ENCODE measurements at regions not wholly inside any gene's neighbourhood (a gene's known extent, or its start where the extent isn't known, plus 50 kb on each side); places are given as distances from the start of the nearest gene placed in this dataset.

- 63 to 73% methylated on average over 1 of the region's 1 CpG for WGBS, 2 donors
Measured at GRCh38 chrX:98398542-98398941, 1514.8 kb downstream of the RPA4 start.

GRCh38 chrX:98405376-98405775, 1521.7 kb downstream of the RPA4 start:
- Histone ChIP-seq H3K4me3 (no peak overlapping the region), H3K27ac (no peak overlapping the region), H3K9me3 (no peaks in the 10 kb centered on the region), H3K27me3 (no peaks in the 10 kb centered on the region), H3K36me3 (no peaks in the 10 kb centered on the region), H3K4me1 (no peaks in the 10 kb centered on the region)
- TF ChIP-seq POLR2A (IDR thresholded peaks at IDR 0.05) (no peak), EP300 (IDR thresholded peaks at IDR 0.05) (no peak), CTCF (IDR thresholded peaks at IDR 0.05) (no peak)
- WGBS, 2 donors: 29 to 42% methylated on average over 1 of the region's 1 CpG
- no peak for DNase-seq (ENCODE audit: low spot score in 2 of 2)

More at GRCh38 chrX:98398542-98398941, 1514.8 kb downstream of the RPA4 start:
- Histone ChIP-seq H3K4me1 (no peaks in the 10 kb centered on the region), H3K4me3 (no peak overlapping the region), H3K9me3 (no peaks in the 10 kb centered on the region), H3K27ac (no peak overlapping the region), H3K36me3 (no peaks in the 10 kb centered on the region), H3K27me3 (no peaks in the 10 kb centered on the region)
- TF ChIP-seq EP300 (IDR thresholded peaks at IDR 0.05) (no peak), CTCF (IDR thresholded peaks at IDR 0.05) (no peak), POLR2A (IDR thresholded peaks at IDR 0.05) (no peak)
- no peak for DNase-seq (ENCODE audit: low spot score in 2 of 2)

GRCh38 chrX:98407584-98407983, 1523.9 kb downstream of the RPA4 start:
- no peaks in the 10 kb centered on the region for H3K36me3 ChIP-seq
- no peaks in the 10 kb centered on the region for H3K27me3 ChIP-seq
- H3K4me1 ChIP-seq: no peaks in the 10 kb centered on the region
- DNase-seq (ENCODE audit: low spot score in 2 of 2): no peak
- TF ChIP-seq CTCF (IDR thresholded peaks at IDR 0.05) (no peak), EP300 (IDR thresholded peaks at IDR 0.05) (no peak), POLR2A (IDR thresholded peaks at IDR 0.05) (no peak)
- H3K4me3 ChIP-seq: no peak overlapping the region
- H3K9me3 ChIP-seq: no peaks in the 10 kb centered on the region
- H3K27ac ChIP-seq: no peak overlapping the region
- WGBS, 2 donors: 67 to 70% methylated on average over 4 of the region's 4 CpGs

GRCh38 chrX:98409867-98410266, 1526.2 kb downstream of the RPA4 start:
- TF ChIP-seq POLR2A (IDR thresholded peaks at IDR 0.05) (no peak), CTCF (IDR thresholded peaks at IDR 0.05) (no peak), EP300 (IDR thresholded peaks at IDR 0.05) (no peak)
- no peak overlapping the region for H3K27ac ChIP-seq

GRCh38 chrX:98412058-98412457, 1528.3 kb downstream of the RPA4 start:
- Histone ChIP-seq H3K27ac (no peak overlapping the region), H3K36me3 (no peaks in the 10 kb centered on the region), H3K27me3 (no peaks in the 10 kb centered on the region), H3K9me3 (no peaks in the 10 kb centered on the region), H3K4me1 (no peaks in the 10 kb centered on the region), H3K4me3 (no peak overlapping the region)
- 60 to 64% methylated on average over 1 of the region's 1 CpG for WGBS, 2 donors
- TF ChIP-seq CTCF (IDR thresholded peaks at IDR 0.05) (no peak), POLR2A (IDR thresholded peaks at IDR 0.05) (no peak)
- DNase-seq (ENCODE audit: low spot score in 2 of 2): no peak

More at GRCh38 chrX:98409867-98410266, 1526.2 kb downstream of the RPA4 start:
- no peaks in the 10 kb centered on the region for H3K9me3 ChIP-seq
- 42 to 51% methylated on average over 2 of the region's 2 CpGs for WGBS, 2 donors
- H3K36me3 ChIP-seq: no peaks in the 10 kb centered on the region
- no peaks in the 10 kb centered on the region for H3K27me3 ChIP-seq
- no peak for DNase-seq (ENCODE audit: low spot score in 2 of 2)
- no peaks in the 10 kb centered on the region for H3K4me1 ChIP-seq
- no peak overlapping the region for H3K4me3 ChIP-seq
